Fibroblast of skin of right biceps (primary cell): ENCODE measurements at regions not wholly inside any gene's neighbourhood (a gene's known extent, or its start where the extent isn't known, plus 50 kb on each side); places are given as distances from the start of the nearest gene placed in this dataset.

Experiments used
- DNase-seq: peaks from one replicate; pipeline ENCODE4 v3.0.0-alpha.2; 2013

GRCh38 chr12:83196694-83197350, 510.1 kb downstream of the TMTC2 start:
- DNase-seq, result no peak

DNA sequence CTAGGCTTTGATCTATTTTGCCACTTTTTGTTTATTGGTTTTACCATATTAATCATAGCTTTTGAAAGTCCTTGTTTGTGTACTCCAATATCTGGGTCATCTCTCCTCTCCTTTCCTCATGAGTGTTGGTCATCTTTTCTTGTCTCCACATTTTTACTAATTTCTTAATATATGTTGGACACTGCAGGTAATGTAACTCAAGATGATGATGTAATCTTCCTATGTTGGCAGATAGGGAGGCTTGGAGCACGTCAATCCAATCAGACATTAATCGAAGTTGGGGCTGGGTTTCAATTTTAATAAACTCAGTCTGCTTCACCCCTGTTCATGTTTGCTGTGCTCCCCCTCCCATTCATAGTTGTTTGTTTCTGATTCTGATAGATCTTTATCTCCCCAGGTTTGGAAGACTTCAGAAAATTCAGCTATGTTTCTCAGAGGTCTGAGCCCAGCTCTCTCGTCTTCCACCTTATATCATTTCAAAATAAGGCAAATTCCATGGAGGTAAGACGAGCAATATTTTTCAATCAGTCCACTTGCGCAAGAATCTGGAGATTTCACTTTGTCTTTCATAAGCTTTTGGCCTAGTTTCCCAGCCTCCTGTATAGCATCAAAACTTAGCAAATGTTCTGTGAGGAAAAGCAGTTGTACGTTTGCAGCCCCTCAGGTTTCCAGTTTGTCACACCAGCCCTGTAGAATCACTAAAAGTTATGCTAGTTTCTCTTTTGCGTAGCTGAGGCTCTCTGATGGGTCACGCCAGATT, 504.1 kb downstream of the TMTC2 start:
- DNase-seq, result no peak

GRCh38 chr12:83186419-83186818, 499.7 kb downstream of the TMTC2 start:
- DNase-seq, result no peak

DNA sequence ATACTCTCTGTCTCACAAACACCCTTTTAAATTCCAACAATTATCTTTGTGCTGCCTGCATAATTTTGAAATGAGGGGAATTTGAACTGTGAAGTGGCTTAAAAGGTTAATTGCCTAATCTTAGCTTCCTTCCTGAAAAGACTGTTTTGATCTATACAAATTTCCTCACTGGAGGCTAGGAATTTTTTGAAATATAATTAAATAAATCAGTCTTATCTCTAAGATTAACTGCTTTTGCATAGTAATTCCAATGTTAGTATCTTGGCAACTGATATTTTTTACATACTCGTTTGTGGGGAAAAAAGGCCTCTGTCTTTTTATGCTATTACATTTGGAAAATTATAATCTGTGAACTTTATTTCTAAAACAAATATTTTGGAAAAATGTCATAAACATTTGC, 498.5 kb downstream of the TMTC2 start:
- DNase-seq, result no peak
